ENCODE measurements at regions not wholly inside any gene's neighbourhood (a gene's known extent, or its start where the extent isn't known, plus 50 kb on each side); places are given as distances from the start of the nearest gene placed in this dataset.

DNA sequence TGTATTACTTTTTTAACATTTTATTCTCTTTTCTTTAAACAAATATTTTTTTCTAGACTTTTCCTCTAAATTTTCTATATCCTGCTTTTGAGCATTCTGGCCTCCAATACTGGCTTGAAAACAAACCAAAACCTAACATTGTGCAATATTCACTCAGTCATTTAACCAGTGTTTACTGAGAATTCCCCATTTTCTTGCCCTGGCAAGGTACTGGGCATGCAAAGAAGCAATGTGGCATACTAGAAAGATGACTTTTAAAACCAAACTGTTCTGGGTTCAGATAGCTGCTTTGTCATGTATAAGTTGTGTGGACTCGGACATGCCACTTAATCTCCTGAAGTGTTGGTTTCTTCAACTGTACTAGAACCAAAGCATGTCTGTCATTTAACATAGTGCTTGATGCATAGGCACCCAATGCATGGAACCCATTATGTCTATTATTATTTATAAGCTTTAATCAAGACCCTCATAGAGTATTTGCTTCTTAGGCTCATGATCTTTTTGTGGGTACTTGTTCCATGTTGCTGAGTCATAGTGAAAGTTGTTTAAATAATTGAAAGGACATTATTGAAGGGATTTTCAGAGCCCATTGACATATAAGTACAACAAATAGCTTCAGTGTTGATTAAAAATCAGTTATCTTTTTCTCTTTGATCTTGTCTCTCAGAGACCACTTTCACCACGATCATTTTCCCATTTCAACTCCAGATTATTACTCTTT, 185.4 kb upstream of the OSR1 start:
- peaks cover 0 to 6% (median 0%) of the 10 kb centered on the region in 9 donors for H3K4me1 ChIP-seq
- no peak for DNase-seq
- WGBS, 2 donors: 86 to 93% methylated on average over 2 of the region's 2 CpGs
- no peaks in the 10 kb centered on the region for H3K9me3 ChIP-seq
- TF ChIP-seq, protein P1, sequence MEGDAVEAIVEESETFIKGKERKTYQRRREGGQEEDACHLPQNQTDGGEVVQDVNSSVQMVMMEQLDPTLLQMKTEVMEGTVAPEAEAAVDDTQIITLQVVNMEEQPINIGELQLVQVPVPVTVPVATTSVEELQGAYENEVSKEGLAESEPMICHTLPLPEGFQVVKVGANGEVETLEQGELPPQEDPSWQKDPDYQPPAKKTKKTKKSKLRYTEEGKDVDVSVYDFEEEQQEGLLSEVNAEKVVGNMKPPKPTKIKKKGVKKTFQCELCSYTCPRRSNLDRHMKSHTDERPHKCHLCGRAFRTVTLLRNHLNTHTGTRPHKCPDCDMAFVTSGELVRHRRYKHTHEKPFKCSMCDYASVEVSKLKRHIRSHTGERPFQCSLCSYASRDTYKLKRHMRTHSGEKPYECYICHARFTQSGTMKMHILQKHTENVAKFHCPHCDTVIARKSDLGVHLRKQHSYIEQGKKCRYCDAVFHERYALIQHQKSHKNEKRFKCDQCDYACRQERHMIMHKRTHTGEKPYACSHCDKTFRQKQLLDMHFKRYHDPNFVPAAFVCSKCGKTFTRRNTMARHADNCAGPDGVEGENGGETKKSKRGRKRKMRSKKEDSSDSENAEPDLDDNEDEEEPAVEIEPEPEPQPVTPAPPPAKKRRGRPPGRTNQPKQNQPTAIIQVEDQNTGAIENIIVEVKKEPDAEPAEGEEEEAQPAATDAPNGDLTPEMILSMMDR (IDR thresholded peaks at IDR 0.05): no peak
- H3K27ac ChIP-seq: no peak overlapping the region
- H3K36me3 ChIP-seq: no peaks in the 10 kb centered on the region
- ATAC-seq: no peak
- no peaks in the 10 kb centered on the region for H3K27me3 ChIP-seq
- H3K4me3 ChIP-seq: no peak overlapping the region
- intact Hi-C loops (cut with DNase I): no loop called here

DNA sequence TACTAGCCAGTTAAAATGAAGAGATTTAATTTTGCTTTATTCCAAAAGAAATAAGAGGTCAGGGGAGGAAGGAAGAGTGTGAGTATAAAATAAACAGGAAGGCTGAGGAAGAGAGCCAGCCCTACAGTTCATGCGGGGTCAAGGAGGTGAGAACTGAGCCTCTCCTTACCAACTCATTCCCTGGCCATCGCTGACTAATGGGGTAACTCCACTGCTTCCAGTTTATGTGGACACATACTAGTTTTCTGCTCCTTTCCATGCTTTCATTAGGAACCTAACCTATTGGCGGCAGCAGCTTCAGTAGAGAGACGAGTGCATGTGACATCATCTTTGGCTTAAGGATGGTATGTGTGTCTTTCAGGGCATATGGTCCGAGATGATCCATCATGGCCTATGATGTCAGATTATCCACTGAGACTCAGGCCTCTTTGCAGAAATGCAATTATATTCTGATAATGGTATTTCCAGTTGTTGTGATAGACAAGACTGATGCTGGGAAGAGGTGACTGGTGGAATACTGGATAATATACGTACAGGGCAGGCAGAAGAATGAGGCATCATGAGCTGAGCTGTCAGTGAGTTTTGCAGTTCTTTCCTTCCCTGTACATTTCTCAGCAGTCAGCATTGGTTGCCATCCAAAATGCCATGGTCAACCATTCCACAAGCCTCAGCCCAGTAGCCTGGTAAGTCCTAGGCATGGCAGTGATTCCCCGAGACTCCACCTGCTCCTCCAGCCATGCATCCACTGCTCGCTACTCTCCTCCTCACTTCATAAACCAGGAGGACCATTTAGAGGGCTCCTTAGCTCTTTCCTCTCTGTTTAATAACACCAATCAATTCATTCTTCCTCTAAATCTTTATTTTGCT, 184.6 kb upstream of the OSR1 start:
- ATAC-seq: no peak
- TF ChIP-seq, protein P1 (IDR thresholded peaks at IDR 0.05): no peak
- DNase-seq: no peak
- H3K9me3 ChIP-seq: no peaks in the 10 kb centered on the region
- intact Hi-C loops (cut with DNase I): no loop called here
- no peak overlapping the region for H3K4me3 ChIP-seq
- H3K36me3 ChIP-seq: no peaks in the 10 kb centered on the region
- H3K27ac ChIP-seq: no peak overlapping the region
- peaks cover 0 to 14% (median 5%) of the 10 kb centered on the region in 9 donors for H3K4me1 ChIP-seq
- H3K27me3 ChIP-seq: no peaks in the 10 kb centered on the region
- WGBS, 2 donors: 73 to 87% methylated on average over 8 of the region's 8 CpGs

DNA sequence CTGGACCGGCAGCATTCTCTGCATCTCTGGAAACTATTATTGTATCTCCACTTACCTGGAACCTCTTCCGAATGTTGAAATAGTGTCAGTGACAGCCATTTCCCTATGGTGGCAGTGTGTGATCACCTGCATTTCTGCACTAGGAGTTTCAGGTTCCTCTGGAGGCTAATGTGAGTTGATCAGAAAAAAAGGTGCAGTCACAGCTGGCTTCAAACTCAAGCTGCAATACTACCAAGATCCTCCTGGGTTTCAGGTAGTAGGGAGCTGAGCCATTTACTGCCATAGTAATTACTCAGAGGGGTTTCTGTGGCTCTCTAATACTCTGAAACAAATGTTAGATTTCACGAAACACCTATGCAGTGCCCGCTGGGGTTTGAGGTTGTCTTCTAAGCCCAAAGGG, 183.5 kb upstream of the OSR1 start:
- ATAC-seq: no peak
- no peak for DNase-seq
- Histone ChIP-seq H3K36me3 (no peaks in the 10 kb centered on the region), H3K27me3 (no peaks in the 10 kb centered on the region), H3K9me3 (peaks cover 0 to 8% (median 0%) of the 10 kb centered on the region in 11 donors), H3K4me3 (no peak overlapping the region), H3K4me1 (peaks cover 0 to 18% (median 6%) of the 10 kb centered on the region in 9 donors), H3K27ac (no peak overlapping the region)
- TF ChIP-seq, protein P1 (IDR thresholded peaks at IDR 0.05): no peak
- intact Hi-C loops (cut with DNase I): no loop called here
- 92 to 97% methylated on average over 4 of the region's 4 CpGs for WGBS, 2 donors

DNA sequence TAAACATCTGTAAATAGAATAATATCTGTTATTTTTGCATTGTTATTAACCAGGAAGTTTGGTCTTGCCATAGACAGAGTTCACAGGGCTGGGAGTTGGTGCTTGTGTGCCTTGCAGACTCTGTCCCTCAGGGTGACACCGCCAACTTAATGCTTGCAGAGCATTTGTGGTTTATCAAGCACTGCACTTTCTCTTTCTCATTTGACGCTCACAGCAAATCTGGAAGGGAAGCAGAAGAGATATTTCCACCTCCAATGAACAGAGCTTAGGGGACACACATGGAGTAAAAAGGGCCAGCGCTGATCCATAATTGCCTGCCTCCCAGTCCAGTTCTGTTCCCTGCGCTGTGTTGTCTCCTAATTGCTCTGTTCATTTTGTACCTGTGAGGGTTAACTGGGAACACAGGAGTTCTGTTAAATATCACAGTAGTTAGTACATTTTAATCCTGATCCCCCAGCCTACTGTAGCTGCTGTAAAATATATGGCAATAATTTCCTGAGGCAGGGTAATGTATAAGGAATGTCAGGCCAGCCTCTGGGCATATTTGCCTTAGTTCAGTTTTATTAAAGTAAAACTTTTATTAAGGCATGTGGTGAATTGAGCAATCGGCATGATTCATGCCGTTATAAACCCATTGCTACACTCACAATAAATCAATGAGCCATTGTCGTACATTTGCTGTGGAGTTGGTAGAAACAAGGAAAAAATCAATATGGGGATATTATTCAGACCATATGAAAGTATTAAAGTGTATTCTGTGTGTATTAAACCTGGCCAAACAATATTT, 182.5 kb upstream of the OSR1 start:
- Histone ChIP-seq H3K27me3 (no peaks in the 10 kb centered on the region), H3K36me3 (no peaks in the 10 kb centered on the region), H3K4me3 (no peak overlapping the region), H3K27ac (no peak overlapping the region), H3K4me1 (peaks cover 0 to 18% (median 6%) of the 10 kb centered on the region in 9 donors), H3K9me3 (peaks cover 0 to 12% (median 0%) of the 10 kb centered on the region in 11 donors)
- ATAC-seq (no peak), DNase-seq (no peak)
- 87 to 95% methylated on average over 7 of the region's 7 CpGs for WGBS, 2 donors
- TF ChIP-seq, protein P1 (IDR thresholded peaks at IDR 0.05): no peak
- intact Hi-C loops (cut with DNase I): no loop called here
